ENCODE measurements at regions not wholly inside any gene's neighbourhood (a gene's known extent, or its start where the extent isn't known, plus 50 kb on each side); places are given as distances from the start of the nearest gene placed in this dataset.

DNA sequence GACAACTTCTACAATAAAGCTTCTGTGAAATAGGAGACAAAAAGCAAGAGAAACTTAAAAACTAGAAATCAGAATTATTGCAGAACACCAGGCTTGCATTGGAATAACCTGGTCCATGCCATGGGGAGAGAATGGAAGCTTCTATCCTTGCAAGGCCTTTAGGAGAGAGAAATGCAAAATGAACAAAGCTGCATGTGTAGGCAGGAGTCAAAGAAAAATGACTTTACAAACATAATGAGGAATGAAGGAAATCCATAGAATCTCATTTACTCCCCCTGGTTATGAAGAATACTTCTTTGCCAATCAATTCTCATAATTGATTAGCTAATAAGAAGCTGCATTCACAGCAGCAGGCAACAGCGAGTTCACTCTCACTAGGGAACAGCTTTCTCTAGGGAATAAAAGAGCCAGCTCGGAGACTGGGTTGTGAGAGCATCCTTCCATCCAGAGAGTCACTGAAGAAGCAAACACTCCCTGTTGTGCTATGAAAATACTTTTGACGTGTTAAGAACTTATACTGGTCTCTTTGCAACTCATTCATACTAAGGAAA lies 235.9 kb upstream of the LRATD1 start:
- DNase-seq (ENCODE audit: low spot score) = no peak
- no peak for ATAC-seq (ENCODE audit: low FRiP score)
- TF ChIP-seq, protein P1, sequence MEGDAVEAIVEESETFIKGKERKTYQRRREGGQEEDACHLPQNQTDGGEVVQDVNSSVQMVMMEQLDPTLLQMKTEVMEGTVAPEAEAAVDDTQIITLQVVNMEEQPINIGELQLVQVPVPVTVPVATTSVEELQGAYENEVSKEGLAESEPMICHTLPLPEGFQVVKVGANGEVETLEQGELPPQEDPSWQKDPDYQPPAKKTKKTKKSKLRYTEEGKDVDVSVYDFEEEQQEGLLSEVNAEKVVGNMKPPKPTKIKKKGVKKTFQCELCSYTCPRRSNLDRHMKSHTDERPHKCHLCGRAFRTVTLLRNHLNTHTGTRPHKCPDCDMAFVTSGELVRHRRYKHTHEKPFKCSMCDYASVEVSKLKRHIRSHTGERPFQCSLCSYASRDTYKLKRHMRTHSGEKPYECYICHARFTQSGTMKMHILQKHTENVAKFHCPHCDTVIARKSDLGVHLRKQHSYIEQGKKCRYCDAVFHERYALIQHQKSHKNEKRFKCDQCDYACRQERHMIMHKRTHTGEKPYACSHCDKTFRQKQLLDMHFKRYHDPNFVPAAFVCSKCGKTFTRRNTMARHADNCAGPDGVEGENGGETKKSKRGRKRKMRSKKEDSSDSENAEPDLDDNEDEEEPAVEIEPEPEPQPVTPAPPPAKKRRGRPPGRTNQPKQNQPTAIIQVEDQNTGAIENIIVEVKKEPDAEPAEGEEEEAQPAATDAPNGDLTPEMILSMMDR (IDR thresholded peaks at IDR 0.05) = no peak

DNA sequence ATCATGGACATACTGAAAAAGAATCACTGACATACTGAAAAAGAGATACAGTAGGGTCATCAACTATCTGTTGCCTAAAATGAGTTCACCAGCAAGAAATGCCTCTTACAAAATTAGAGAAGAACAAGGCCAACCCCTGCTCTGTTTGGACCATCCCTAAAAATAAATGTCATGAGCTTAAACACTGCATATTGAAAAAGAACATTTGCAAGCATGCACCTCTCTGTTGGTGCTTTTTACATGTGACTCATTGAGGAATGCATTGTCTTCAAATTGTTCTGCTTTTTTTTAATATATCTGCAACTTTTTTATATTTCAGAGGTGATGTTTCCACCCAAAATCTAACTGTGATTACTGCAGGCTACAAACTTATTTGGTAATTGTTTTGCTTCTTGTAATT lies 233.9 kb upstream of the LRATD1 start:
- TF ChIP-seq, protein P1 (IDR thresholded peaks at IDR 0.05) = no peak
- no peak for DNase-seq (ENCODE audit: low spot score)
- no peak for ATAC-seq (ENCODE audit: low FRiP score)

DNA sequence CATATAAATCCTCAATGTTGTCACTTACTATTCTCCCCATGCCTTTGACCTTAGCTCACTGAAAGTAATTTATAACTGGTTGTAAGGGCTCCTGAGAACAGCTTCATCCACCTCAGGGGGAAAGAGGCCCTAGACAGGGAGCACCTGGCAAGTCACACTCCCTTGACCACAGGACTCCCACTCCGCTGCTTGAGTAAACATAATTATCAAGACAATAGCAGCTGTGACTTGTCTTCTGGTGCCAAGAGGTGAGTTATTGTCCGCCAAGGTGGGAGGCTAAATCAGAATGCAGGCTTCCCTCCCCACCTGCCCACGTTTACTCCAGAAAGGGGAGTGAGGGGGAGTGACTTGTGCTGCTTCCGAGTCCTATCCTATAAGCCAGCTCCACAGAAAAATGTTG lies 230.6 kb upstream of the LRATD1 start:
- TF ChIP-seq, protein P1 (IDR thresholded peaks at IDR 0.05) = no peak
- DNase-seq (ENCODE audit: low spot score) (no peak), ATAC-seq (ENCODE audit: low FRiP score) (no peak)

DNA sequence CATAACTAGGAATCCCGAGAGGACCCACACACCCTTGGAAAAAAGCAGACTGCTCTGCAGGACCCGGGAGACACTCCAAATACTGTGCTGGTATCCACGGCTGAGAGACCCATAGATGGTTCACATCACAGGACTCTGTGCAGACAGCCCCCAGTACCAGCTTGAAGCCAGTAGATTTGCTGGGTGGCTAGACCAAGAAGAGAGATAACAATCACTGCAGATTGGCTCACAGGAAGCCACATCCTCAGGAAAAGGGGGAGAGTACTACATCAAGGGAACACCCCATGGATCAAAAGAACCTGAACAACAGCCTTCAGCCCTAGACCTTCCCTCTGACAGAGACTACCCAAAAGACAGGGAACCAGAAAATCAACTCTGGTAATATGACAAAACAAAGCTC lies 223.8 kb upstream of the LRATD1 start:
- ATAC-seq (ENCODE audit: low FRiP score) (no peak), DNase-seq (ENCODE audit: low spot score) (no peak)
- TF ChIP-seq, protein P1 (IDR thresholded peaks at IDR 0.05) = no peak

DNA sequence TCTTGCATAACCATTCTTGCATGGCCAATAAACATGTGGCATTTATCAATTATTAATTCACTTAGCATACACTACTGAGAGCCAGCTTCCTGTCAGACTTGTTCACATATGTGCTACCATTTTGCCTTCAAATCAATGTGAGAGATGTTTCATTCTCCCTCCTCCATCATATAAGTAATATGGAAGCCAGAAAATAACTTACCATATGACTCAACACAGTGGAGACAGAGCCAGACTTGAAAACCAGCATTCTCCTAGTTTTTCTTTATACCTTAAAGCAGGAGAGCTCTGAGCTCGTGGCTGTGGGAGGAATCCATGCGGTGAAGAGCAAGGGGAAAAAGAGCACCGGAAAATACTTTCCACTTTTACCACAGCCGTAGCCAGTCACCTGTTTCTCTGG lies 215.0 kb upstream of the LRATD1 start:
- no peak for DNase-seq (ENCODE audit: low spot score)
- TF ChIP-seq, protein P1 (IDR thresholded peaks at IDR 0.05) = no peak
- no peak for ATAC-seq (ENCODE audit: low FRiP score)

DNA sequence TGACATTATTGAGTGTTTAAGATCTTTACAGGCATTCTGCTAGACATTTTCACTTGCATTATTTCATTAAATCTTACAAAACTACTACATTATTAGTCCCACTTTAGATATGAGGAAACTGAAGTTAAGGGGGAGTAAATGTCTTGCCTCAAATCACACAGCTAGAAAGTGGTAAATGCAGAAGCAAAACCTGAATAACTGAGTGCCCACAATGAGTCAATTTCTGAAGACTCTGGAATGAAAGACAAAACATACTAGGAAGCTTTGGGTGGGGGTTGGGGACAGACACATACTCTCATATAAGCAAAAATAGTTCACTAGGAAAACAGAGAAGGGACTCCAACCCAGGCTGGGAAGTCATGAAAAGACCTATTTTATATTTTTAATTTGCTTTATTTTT lies 214.4 kb upstream of the LRATD1 start:
- DNase-seq (ENCODE audit: low spot score) = no peak
- TF ChIP-seq, protein P1 (IDR thresholded peaks at IDR 0.05) = no peak
- ATAC-seq (ENCODE audit: low FRiP score) = no peak

DNA sequence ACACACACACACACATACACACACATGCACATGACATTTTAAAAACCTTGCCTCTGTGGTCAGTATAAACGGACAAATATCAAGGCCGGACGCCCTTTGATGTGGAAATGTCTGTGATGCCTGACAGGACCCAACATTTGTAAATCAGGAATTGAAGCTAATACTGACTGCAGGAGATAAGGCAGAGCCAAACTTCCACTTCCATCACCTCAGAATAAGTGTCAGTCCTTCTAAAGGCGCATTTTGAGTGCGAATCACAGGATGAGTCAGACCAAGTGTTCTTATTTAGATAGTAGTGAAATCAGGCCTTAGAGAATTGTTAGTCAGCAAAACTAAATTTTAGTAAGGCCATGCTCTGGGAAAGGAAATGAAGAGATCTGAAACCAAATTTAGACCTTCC lies 211.7 kb upstream of the LRATD1 start:
- ATAC-seq (ENCODE audit: low FRiP score) (no peak), DNase-seq (ENCODE audit: low spot score) (no peak)
- TF ChIP-seq, protein P1 (IDR thresholded peaks at IDR 0.05) = no peak

All from omental fat pad (tissue), 3 donors.